ENCODE measurements at regions not wholly inside any gene's neighbourhood (a gene's known extent, or its start where the extent isn't known, plus 50 kb on each side); places are given as distances from the start of the nearest gene placed in this dataset.

DNA sequence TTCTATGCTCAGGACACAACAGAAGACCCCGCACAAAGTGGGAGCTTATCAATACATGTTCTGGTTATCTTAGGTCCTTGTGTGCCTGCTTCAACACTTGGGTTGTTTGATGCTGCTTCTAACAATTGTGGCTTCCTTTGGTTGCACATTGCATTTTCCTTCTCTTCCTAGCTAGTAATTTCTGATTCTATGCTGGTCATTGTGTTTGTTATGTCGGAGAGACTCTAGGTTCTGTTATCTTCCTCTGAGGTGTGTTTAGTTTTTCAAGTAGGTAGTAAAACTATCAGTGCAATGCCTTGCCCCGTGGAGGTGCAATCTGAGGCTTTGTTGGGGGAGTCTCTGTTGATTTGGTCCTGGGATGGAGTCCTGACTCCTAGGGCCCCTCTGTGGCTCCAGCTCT, 414.2 kb downstream of the SHANK2 start:
- TF ChIP-seq ZFX (IDR thresholded peaks at IDR 0.05; ENCODE audit: borderline replicate concordance): no peak
- no peak for TF ChIP-seq CTCF (IDR thresholded peaks at IDR 0.05)

DNA sequence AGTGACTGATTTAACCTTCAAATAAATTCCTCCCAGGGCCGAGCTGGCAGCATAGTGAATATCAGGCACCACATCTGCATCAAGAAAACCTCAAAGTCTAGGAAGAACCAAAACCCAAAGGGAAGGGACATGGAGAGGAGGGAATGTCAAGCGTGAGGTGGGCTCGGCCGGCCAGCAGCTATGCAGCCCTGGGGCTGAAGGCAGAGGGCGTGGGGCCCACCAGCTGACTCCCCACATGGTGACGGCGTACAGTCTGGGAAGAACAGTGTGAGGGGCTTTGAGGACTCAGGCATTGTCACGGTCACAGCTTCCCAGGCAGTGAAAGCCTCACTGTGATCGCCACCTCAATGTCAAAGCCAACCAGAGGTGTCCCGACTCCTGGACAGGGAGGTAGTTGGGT, 412.5 kb downstream of the SHANK2 start:
- H3K27ac ChIP-seq: no peak overlapping the region
- TF ChIP-seq CTCF (IDR thresholded peaks at IDR 0.05) (no peak), ZFX (IDR thresholded peaks at IDR 0.05; ENCODE audit: borderline replicate concordance) (no peak)

More for the DNA sequence above, 414.2 kb downstream of the SHANK2 start:
- H3K27ac ChIP-seq: no peak overlapping the region

GRCh38 chr11:70841264-70841663, 411.1 kb downstream of the SHANK2 start:
- H3K27ac ChIP-seq: no peak overlapping the region
- TF ChIP-seq CTCF (IDR thresholded peaks at IDR 0.05) (no peak), ZFX (IDR thresholded peaks at IDR 0.05; ENCODE audit: borderline replicate concordance) (no peak)

GRCh38 chr11:70842256-70842655, 410.1 kb downstream of the SHANK2 start:
- no peak for TF ChIP-seq CTCF (IDR thresholded peaks at IDR 0.05)
- TF ChIP-seq ZFX (IDR thresholded peaks at IDR 0.05; ENCODE audit: borderline replicate concordance): no peak
- H3K27ac ChIP-seq: no peak overlapping the region

DNA sequence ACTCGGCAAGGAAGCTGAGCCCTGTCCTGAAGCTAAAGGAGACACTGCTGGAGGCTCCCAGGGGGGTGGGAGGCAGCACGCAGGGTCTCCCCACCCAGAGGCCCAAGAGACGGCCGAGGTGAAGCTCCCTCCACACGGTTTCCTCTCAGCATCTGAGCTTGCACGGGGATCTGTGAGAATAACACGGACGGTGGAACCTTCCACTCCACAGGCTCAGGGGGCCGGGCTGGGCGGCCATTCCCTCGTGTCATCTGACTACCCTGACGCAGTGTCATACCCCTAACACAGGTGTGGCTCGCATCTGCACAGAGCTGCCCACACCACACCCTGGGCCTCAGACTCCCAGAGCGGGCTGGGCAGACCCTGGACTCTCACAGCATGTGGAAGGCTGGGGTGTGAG, 409.7 kb downstream of the SHANK2 start:
- TF ChIP-seq ZFX (IDR thresholded peaks at IDR 0.05; ENCODE audit: borderline replicate concordance): no peak
- TF ChIP-seq CTCF (IDR thresholded peaks at IDR 0.05): no peak
- no peak overlapping the region for H3K27ac ChIP-seq

- TF ChIP-seq CTCF (IDR thresholded peaks at IDR 0.05) (no peak), ZFX (IDR thresholded peaks at IDR 0.05; ENCODE audit: borderline replicate concordance) (no peak)
- no peak overlapping the region for H3K27ac ChIP-seq
Observed at GRCh38 chr11:70843906-70844305, 408.5 kb downstream of the SHANK2 start.

- TF ChIP-seq CTCF (IDR thresholded peaks at IDR 0.05) (no peak), ZFX (IDR thresholded peaks at IDR 0.05; ENCODE audit: borderline replicate concordance) (no peak)
- H3K27ac ChIP-seq: no peak overlapping the region
Observed at GRCh38 chr11:70844387-70844786, 408.0 kb downstream of the SHANK2 start.
